Subcutaneous abdominal adipose tissue (tissue), 5 donors: ENCODE measurements at regions not wholly inside any gene's neighbourhood (a gene's known extent, or its start where the extent isn't known, plus 50 kb on each side); places are given as distances from the start of the nearest gene placed in this dataset.
"Not testable (repeated sequence)": the region's sequence is repeated elsewhere in the genome, so short reads cannot be mapped to it uniquely, and the experiment has no call there.

Experiments used
- H3K27ac ChIP-seq: one replicate; pipeline ENCODE4 v1.7.0; 2013; ENCODE audit warnings: low read depth, mild to moderate bottlenecking, inconsistent platforms, low read length, moderate library complexity
- H3K27me3 ChIP-seq, 5 donors: one replicate each; pipeline ENCODE4 v1.7.0; 2013; ENCODE audit warnings: low read length in 5 of 5, inconsistent platforms in 1 of 5; ENCODE audit not compliant: control insufficient read depth in 5 of 5, insufficient read depth in 4 of 5
- H3K36me3 ChIP-seq, 5 donors: one replicate each; pipeline ENCODE4 v1.7.0; 2013; ENCODE audit warnings: low read length in 5 of 5; ENCODE audit not compliant: control insufficient read depth in 5 of 5, insufficient read depth in 5 of 5
- H3K4me1 ChIP-seq, 5 donors: one replicate each; pipeline ENCODE4 v1.7.0; 2013; ENCODE audit warnings: low read length in 5 of 5, mild to moderate bottlenecking in 3 of 5, moderate library complexity in 1 of 5; ENCODE audit not compliant: control insufficient read depth in 5 of 5, insufficient read depth in 5 of 5
- H3K4me3 ChIP-seq, 5 donors: one replicate each; pipeline ENCODE4 v1.7.0; 2013; ENCODE audit warnings: low read length in 5 of 5, low read depth in 1 of 5
- H3K9ac ChIP-seq, 5 donors: one replicate each; pipeline ENCODE4 v1.7.0; 2013; ENCODE audit warnings: low read length in 5 of 5, mild to moderate bottlenecking in 4 of 5, moderate library complexity in 3 of 5
- H3K9me3 ChIP-seq, 5 donors: one replicate each; pipeline ENCODE4 v1.7.0; 2013; ENCODE audit warnings: low read length in 5 of 5; ENCODE audit not compliant: control insufficient read depth in 5 of 5
- donor health status: healthy.
- donor health status: healthy.
- donor health status: healthy.
- donor health status: healthy.
- donor health status: healthy.

DNA sequence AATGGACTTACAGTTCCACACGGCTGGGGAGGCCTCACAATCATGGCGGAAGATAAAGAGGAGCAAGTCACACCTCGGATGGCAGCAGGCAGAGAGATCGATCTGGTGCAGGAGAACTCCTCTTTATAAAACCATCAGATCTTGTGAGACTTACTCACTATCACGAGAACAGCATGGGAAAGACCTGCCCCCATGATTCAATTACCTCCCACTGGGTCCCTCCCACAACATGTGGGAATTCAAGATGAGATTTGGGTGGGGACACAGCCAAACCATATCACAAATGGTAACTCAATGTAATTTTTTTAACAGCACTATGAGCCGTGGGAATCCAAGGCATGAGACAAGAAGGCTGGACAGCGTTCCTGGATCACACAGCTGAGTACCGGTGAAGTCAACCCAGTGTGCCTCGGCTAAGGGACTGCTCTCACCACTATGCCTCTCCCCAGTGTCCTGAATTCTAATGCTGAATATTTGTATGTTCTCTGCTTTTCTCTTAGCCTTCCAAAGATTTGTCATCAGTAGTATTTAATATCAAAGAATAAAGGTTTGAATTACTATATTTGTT, 84.3 kb downstream of the IRS2 start:
- H3K9ac ChIP-seq, H3K9me3 ChIP-seq, H3K4me3 ChIP-seq, H3K27ac ChIP-seq, H3K27me3 ChIP-seq, H3K36me3 ChIP-seq: not testable (repeated sequence)
- H3K4me1 ChIP-seq = peaks cover 0 to 42% (median 28%) of the 10 kb centered on the region in 5 donors

- no peaks in the 10 kb centered on the region for H3K36me3 ChIP-seq
- no peak overlapping the region for H3K4me3 ChIP-seq
- H3K4me1 ChIP-seq = peaks cover 0 to 32% (median 24%) of the 10 kb centered on the region in 5 donors
- no peak overlapping the region for H3K9ac ChIP-seq
- peaks cover 0 to 3% (median 0%) of the 10 kb centered on the region in 5 donors for H3K27me3 ChIP-seq
- no peak overlapping the region for H3K27ac ChIP-seq
- H3K9me3 ChIP-seq = peaks cover 0 to 6% (median 0%) of the 10 kb centered on the region in 5 donors
Measured at GRCh38 chr13:109700176-109700575, 86.2 kb downstream of the IRS2 start.

DNA sequence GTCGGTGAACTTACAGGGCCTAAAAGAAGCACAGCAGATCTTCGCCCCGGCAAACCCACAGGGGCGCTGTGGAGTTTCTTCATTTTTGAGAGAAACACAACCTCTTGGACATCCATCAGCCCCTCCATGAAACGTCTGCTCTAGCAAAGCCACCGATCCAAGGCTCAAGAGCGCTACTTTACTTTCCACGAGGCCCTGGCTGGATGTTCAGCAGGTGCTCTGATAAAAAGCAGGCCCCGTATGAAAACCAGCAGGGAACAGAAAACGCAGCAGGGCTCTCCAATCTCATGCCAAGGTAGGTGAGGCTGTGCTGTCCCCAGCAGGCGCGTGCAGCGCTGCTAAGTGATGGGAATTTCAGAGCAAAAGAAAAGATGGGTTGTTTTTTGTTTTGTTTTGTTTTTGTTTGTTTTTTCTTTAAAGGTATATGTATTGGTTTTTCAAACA, 86.7 kb downstream of the IRS2 start:
- no peak overlapping the region for H3K9ac ChIP-seq
- peaks cover 0 to 27% (median 19%) of the 10 kb centered on the region in 5 donors for H3K4me1 ChIP-seq
- peaks cover 0 to 6% (median 0%) of the 10 kb centered on the region in 5 donors for H3K9me3 ChIP-seq
- no peaks in the 10 kb centered on the region for H3K36me3 ChIP-seq
- H3K27me3 ChIP-seq = peaks cover 0 to 3% (median 0%) of the 10 kb centered on the region in 5 donors
- H3K4me3 ChIP-seq = no peak overlapping the region
- no peak overlapping the region for H3K27ac ChIP-seq

GRCh38 chr13:109698779-109699178, 87.6 kb downstream of the IRS2 start:
- peaks cover 0 to under 1% (median 0%) of the 10 kb centered on the region in 5 donors for H3K9me3 ChIP-seq

GRCh38 chr13:109697936-109698335, 88.4 kb downstream of the IRS2 start:
- H3K36me3 ChIP-seq = no peaks in the 10 kb centered on the region
- H3K4me3 ChIP-seq = no peak overlapping the region
- peaks cover 0 to 3% (median 0%) of the 10 kb centered on the region in 5 donors for H3K27me3 ChIP-seq
- peaks cover 0 to 23% (median 19%) of the 10 kb centered on the region in 5 donors for H3K4me1 ChIP-seq
- no peak overlapping the region for H3K9ac ChIP-seq
- H3K27ac ChIP-seq = no peak overlapping the region
- H3K9me3 ChIP-seq = no peaks in the 10 kb centered on the region

More at GRCh38 chr13:109698779-109699178, 87.6 kb downstream of the IRS2 start:
- H3K36me3 ChIP-seq = no peaks in the 10 kb centered on the region
- peaks cover 0 to 3% (median 0%) of the 10 kb centered on the region in 5 donors for H3K27me3 ChIP-seq
- H3K4me1 ChIP-seq = peaks cover 0 to 23% (median 19%) of the 10 kb centered on the region in 5 donors
- no peak overlapping the region for H3K4me3 ChIP-seq
- H3K9ac ChIP-seq = no peak overlapping the region
- no peak overlapping the region for H3K27ac ChIP-seq

GRCh38 chr13:109695402-109696190, 90.8 kb downstream of the IRS2 start:
- no peaks in the 10 kb centered on the region for H3K36me3 ChIP-seq
- H3K27me3 ChIP-seq = peaks cover 0 to 3% (median 0%) of the 10 kb centered on the region in 5 donors
- H3K27ac ChIP-seq = no peak overlapping the region
- no peak overlapping the region for H3K9ac ChIP-seq
- no peak overlapping the region for H3K4me3 ChIP-seq
- H3K4me1 ChIP-seq = peaks cover 0 to 23% (median 17%) of the 10 kb centered on the region in 5 donors
- H3K9me3 ChIP-seq = no peaks in the 10 kb centered on the region

- H3K9ac ChIP-seq = no peak overlapping the region
- peaks cover 0 to 19% (median 11%) of the 10 kb centered on the region in 5 donors for H3K4me1 ChIP-seq
- H3K27me3 ChIP-seq = peaks cover 0 to 3% (median 0%) of the 10 kb centered on the region in 5 donors
- no peaks in the 10 kb centered on the region for H3K36me3 ChIP-seq
- no peak overlapping the region for H3K4me3 ChIP-seq
- H3K9me3 ChIP-seq = no peaks in the 10 kb centered on the region
- H3K27ac ChIP-seq = no peak overlapping the region
Measured at GRCh38 chr13:109694972-109695371, 91.4 kb downstream of the IRS2 start.

GRCh38 chr13:109693213-109693612, 93.2 kb downstream of the IRS2 start:
- Histone ChIP-seq H3K4me3 (no peak overlapping the region), H3K9ac (no peak overlapping the region), H3K36me3 (no peaks in the 10 kb centered on the region), H3K27me3 (peaks cover 0 to 3% (median 0%) of the 10 kb centered on the region in 5 donors), H3K4me1 (peaks cover 0 to 9% (median 6%) of the 10 kb centered on the region in 5 donors), H3K9me3 (no peaks in the 10 kb centered on the region), H3K27ac (no peak overlapping the region)

DNA sequence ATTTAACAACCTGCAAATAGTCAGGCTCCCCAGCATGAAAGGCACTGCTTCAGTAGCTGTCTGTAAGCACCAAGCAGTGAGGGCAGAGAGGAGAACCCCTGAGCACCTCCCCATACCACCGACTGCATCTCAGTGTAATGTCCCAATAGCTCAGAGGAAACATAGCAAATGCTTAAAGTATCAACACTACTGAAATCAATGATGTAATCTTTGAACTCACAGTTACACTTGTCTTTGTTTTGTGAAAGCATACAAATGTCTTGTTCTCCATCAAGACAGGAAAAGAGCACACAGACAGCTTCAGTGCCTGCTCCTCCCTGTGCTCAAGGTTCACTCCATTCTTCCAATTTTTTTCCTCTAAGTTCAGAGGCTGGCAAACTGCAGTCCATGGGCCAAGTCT, 94.7 kb downstream of the IRS2 start:
- H3K9ac ChIP-seq = no peak overlapping the region
- H3K27me3 ChIP-seq = peaks cover 0 to 3% (median 0%) of the 10 kb centered on the region in 5 donors
- H3K4me3 ChIP-seq = no peak overlapping the region
- H3K9me3 ChIP-seq = no peaks in the 10 kb centered on the region
- H3K36me3 ChIP-seq = no peaks in the 10 kb centered on the region
- no peak overlapping the region for H3K27ac ChIP-seq
- peaks cover 0 to 3% (median 0%) of the 10 kb centered on the region in 5 donors for H3K4me1 ChIP-seq
